ENCODE measurements at regions not wholly inside any gene's neighbourhood (a gene's known extent, or its start where the extent isn't known, plus 50 kb on each side); places are given as distances from the start of the nearest gene placed in this dataset.

DNA sequence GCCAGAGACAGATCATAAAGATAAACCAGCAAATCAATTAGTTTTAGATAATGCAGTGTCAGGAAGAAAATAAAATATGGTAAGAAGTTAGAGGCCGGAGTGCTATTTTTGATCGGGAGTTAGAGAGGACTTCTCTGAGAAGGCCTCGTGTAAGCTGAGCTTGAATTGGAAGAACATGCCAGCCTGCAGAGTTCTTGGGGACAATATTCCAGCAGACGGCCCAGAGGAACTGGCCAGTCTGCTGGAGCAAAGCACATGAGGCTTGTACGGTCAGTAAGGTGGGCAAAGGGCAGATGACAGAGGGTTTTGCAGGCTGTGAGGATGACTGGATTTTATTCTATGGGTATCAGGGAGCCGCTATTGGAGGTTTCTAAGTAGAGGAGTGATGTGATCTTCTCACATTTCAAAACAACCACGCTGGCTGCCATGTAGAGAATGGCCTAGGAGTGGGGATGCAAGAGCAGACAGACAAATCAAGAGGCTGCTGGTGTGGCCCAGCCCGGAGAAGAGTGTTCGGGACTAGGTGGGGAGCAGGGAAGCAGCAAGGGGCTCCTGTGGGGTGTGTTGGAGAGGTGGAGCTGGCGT, 84.0 kb downstream of the HES1 start:
- no peaks in the 10 kb centered on the region for H3K36me3 ChIP-seq (ENCODE audit: control insufficient read depth, insufficient read depth, low read length, severe bottlenecking)
- H3K9me3 ChIP-seq (ENCODE audit: control insufficient read depth, low read length): no peaks in the 10 kb centered on the region
- H3K4me3 ChIP-seq (ENCODE audit: low read length): no peak overlapping the region
- H3K4me1 ChIP-seq (ENCODE audit: control insufficient read depth, insufficient read depth, low read length): no peaks in the 10 kb centered on the region
- no peak for DNase-seq (ENCODE audit: low read depth)
- H3K27me3 ChIP-seq (replicated peaks; ENCODE audit: control insufficient read depth, insufficient read depth, low read length): peaks cover 31% of the 10 kb centered on the region
- H3K9ac ChIP-seq (ENCODE audit: low read length): no peak overlapping the region

DNA sequence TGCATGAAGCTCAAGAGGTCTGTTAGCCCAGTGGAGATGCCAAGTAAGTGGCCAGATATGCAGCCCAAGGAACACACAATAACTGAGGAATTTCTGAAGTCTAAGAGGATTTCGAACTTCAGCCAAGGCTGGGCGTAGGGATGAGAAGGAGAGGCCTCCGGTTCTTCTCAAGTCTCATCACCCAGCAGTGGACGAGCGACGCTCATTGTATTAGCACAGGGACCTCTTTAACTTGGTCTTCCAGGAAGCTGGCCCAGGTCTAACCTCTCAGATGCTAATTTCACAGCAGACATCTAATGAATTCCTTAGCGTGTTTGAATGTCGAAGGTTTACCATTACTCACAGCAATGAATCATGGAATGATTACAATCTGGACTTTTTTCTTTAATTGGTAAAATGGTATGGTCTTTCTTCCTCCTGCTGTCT, 85.0 kb downstream of the HES1 start:
- no peaks in the 10 kb centered on the region for H3K4me1 ChIP-seq (ENCODE audit: control insufficient read depth, insufficient read depth, low read length)
- H3K9ac ChIP-seq (ENCODE audit: low read length): no peak overlapping the region
- H3K9me3 ChIP-seq (ENCODE audit: control insufficient read depth, low read length): no peaks in the 10 kb centered on the region
- DNase-seq (ENCODE audit: low read depth): no peak
- no peaks in the 10 kb centered on the region for H3K36me3 ChIP-seq (ENCODE audit: control insufficient read depth, insufficient read depth, low read length, severe bottlenecking)
- H3K27me3 ChIP-seq (replicated peaks; ENCODE audit: control insufficient read depth, insufficient read depth, low read length): peaks cover 41% of the 10 kb centered on the region
- H3K4me3 ChIP-seq (ENCODE audit: low read length): no peak overlapping the region

DNA sequence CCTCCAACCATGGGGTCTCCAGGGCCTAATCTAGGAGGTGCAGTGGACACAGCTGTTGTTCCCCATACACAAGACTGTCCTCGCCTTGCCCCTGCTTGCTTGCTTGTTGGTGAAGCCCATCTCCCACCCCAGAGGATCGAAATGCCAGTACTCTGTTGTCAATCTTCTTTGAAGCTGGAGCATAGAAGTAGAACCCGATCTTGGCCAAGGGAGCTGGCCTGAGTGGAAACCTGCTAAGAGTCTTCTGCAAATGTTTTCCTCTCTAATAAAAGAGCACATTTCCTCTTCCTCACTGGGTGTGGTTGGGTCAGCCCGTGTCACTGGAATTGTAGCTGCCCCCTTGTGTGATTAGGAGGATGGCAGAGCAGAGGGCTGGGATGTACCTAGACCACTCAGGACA, 85.4 kb downstream of the HES1 start:
- no peak overlapping the region for H3K9ac ChIP-seq (ENCODE audit: low read length)
- no peaks in the 10 kb centered on the region for H3K36me3 ChIP-seq (ENCODE audit: control insufficient read depth, insufficient read depth, low read length, severe bottlenecking)
- H3K27me3 ChIP-seq (replicated peaks; ENCODE audit: control insufficient read depth, insufficient read depth, low read length): peaks cover 45% of the 10 kb centered on the region
- DNase-seq (ENCODE audit: low read depth): no peak
- H3K4me3 ChIP-seq (ENCODE audit: low read length): no peak overlapping the region
- H3K4me1 ChIP-seq (ENCODE audit: control insufficient read depth, insufficient read depth, low read length): no peaks in the 10 kb centered on the region
- H3K9me3 ChIP-seq (ENCODE audit: control insufficient read depth, low read length): no peaks in the 10 kb centered on the region

DNA sequence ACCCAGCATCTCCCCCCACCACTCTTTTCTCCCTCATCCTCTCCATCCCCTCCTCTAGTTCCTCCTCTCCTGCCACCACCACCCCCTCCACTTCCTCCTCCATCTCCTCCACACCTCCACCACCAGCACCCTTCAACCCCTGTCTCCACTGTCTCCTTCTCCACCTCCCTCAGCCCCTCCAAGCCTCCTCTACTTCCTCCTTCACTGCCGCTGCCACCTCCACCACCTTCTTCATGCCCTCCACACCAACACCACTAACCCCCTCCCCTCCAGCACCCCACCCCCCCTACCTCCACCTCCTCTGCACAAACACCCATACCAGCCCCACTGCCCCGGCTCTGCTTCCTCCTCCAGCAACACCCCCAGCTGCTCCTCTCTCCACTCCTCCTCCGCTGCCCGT, 88.0 kb downstream of the HES1 start:
- Histone ChIP-seq H3K27me3 (replicated peaks; ENCODE audit: control insufficient read depth, insufficient read depth, low read length) (peaks cover 52% of the 10 kb centered on the region), H3K4me3 (ENCODE audit: low read length) (no peak overlapping the region), H3K36me3 (ENCODE audit: control insufficient read depth, insufficient read depth, low read length, severe bottlenecking) (no peaks in the 10 kb centered on the region), H3K9me3 (ENCODE audit: control insufficient read depth, low read length) (no peaks in the 10 kb centered on the region), H3K9ac (ENCODE audit: low read length) (no peak overlapping the region), H3K4me1 (ENCODE audit: control insufficient read depth, insufficient read depth, low read length) (no peaks in the 10 kb centered on the region)
- no peak for DNase-seq (ENCODE audit: low read depth)

DNA sequence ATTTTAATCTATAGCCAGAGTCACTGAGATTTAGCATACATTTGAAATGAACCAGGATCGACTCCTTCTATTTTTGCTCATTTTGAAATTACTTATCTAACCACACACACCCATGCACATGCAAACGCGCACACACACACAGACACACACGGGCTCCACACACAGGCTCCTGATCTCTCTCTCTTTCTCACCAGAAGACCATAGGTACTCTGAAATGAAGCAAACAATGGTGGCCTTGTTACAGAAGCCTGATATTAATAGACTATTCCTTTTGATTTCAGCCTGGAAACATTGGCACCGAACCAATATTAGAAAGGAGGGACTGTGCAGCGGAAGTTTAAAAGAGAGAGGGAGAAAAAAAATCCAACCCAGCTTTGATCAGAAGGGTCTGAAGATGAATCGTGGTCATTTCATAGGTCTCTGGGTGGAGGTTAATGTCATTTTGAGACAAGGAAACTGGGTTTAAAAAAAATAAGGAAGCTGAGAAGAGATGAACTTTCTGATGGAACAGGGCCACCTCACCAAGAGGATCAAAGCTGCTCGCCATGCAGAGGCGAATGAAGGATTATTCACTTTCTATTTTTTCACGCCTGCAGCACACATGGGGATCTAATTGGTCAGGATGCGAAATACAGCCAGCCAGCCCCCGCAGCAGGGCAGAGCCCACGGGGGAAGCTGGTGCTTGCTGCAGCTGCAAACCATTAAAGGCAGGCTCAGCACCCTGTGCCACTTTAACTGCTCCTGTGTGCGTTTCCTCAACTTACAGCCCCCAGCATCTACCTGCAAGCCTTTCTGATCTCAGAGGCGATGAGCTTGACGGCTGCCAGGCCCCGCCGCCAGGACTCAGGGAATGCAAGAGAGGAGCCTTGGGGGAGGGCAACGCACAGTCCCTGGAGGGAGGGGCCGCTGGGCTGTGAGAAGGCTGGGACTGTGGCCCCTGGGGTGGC, 88.8 kb downstream of the HES1 start:
- Histone ChIP-seq H3K9me3 (ENCODE audit: control insufficient read depth, low read length) (no peaks in the 10 kb centered on the region), H3K4me1 (ENCODE audit: control insufficient read depth, insufficient read depth, low read length) (no peaks in the 10 kb centered on the region), H3K9ac (ENCODE audit: low read length) (no peak overlapping the region), H3K27me3 (replicated peaks; ENCODE audit: control insufficient read depth, insufficient read depth, low read length) (peaks cover 48% of the 10 kb centered on the region), H3K4me3 (ENCODE audit: low read length) (no peak overlapping the region), H3K36me3 (ENCODE audit: control insufficient read depth, insufficient read depth, low read length, severe bottlenecking) (no peaks in the 10 kb centered on the region)
- no peak for DNase-seq (ENCODE audit: low read depth)

DNA sequence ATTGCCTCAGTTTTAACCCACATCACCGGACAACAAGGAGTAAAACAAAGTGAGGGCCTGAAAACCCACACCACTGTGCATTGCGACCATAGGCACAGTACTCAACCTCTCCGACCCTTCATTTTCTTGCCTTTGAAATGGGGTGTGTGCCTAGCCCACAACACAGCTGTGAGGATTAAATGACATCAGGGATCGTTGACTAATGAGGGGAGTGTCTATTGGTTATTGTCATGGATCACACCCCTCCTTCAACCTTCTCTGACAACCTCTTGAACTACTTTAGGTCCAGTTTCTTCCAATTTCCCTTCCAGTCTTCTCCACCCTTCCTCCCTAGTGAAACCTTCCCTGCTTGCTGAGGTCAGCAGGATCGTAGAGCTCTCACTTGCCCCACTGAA, 89.5 kb downstream of the HES1 start:
- H3K36me3 ChIP-seq (ENCODE audit: control insufficient read depth, insufficient read depth, low read length, severe bottlenecking): no peaks in the 10 kb centered on the region
- peaks cover 48% of the 10 kb centered on the region for H3K27me3 ChIP-seq (replicated peaks; ENCODE audit: control insufficient read depth, insufficient read depth, low read length)
- H3K9me3 ChIP-seq (ENCODE audit: control insufficient read depth, low read length): no peaks in the 10 kb centered on the region
- H3K4me3 ChIP-seq (ENCODE audit: low read length): no peak overlapping the region
- H3K9ac ChIP-seq (ENCODE audit: low read length): no peak overlapping the region
- DNase-seq (ENCODE audit: low read depth): no peak
- H3K4me1 ChIP-seq (ENCODE audit: control insufficient read depth, insufficient read depth, low read length): no peaks in the 10 kb centered on the region

- no peak for DNase-seq (ENCODE audit: low read depth)
- H3K9me3 ChIP-seq (ENCODE audit: control insufficient read depth, low read length): no peaks in the 10 kb centered on the region
- no peaks in the 10 kb centered on the region for H3K36me3 ChIP-seq (ENCODE audit: control insufficient read depth, insufficient read depth, low read length, severe bottlenecking)
- H3K9ac ChIP-seq (ENCODE audit: low read length): no peak overlapping the region
- no peak overlapping the region for H3K4me3 ChIP-seq (ENCODE audit: low read length)
- peaks cover 48% of the 10 kb centered on the region for H3K27me3 ChIP-seq (replicated peaks; ENCODE audit: control insufficient read depth, insufficient read depth, low read length)
- H3K4me1 ChIP-seq (ENCODE audit: control insufficient read depth, insufficient read depth, low read length): no peaks in the 10 kb centered on the region
Observed at GRCh38 chr3:194225988-194226663, 90.2 kb downstream of the HES1 start.

GRCh38 chr3:194231929-194232832, 96.2 kb downstream of the HES1 start:
- H3K9me3 ChIP-seq (ENCODE audit: control insufficient read depth, low read length): peaks cover 3% of the 10 kb centered on the region
- H3K4me1 ChIP-seq (ENCODE audit: control insufficient read depth, insufficient read depth, low read length): no peaks in the 10 kb centered on the region
- no peak for DNase-seq (ENCODE audit: low read depth)
- no peaks in the 10 kb centered on the region for H3K36me3 ChIP-seq (ENCODE audit: control insufficient read depth, insufficient read depth, low read length, severe bottlenecking)
- H3K9ac ChIP-seq (ENCODE audit: low read length): no peak overlapping the region
- H3K4me3 ChIP-seq (ENCODE audit: low read length): no peak overlapping the region
- peaks cover 22% of the 10 kb centered on the region for H3K27me3 ChIP-seq (replicated peaks; ENCODE audit: control insufficient read depth, insufficient read depth, low read length)

DNA sequence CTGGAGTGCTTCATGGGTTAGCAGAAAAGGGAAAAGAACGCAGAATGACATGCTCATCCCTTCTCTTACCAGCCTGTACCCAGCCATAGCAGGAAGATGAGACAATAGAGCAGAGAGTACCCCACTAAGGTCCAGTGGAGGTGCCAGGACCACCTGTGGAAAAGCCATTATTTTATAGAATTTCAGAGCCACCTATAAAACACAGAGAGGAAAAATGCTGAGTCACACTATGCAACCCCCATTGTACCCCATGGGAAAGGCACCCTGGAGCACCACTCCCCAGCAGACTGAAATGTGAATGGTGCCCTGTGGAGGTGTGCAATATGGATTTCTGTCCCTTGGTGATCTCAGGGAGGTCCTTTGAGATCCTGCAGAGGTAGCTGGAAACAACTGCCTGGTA, 97.2 kb downstream of the HES1 start:
- Histone ChIP-seq H3K27me3 (replicated peaks; ENCODE audit: control insufficient read depth, insufficient read depth, low read length) (peaks cover 13% of the 10 kb centered on the region), H3K4me1 (ENCODE audit: control insufficient read depth, insufficient read depth, low read length) (no peaks in the 10 kb centered on the region), H3K36me3 (ENCODE audit: control insufficient read depth, insufficient read depth, low read length, severe bottlenecking) (no peaks in the 10 kb centered on the region), H3K4me3 (ENCODE audit: low read length) (no peak overlapping the region), H3K9me3 (ENCODE audit: control insufficient read depth, low read length) (peaks cover 8% of the 10 kb centered on the region), H3K9ac (ENCODE audit: low read length) (no peak overlapping the region)
- DNase-seq (ENCODE audit: low read depth): no peak

GRCh38 chr3:194235160-194235559, 99.2 kb downstream of the HES1 start:
- H3K4me3 ChIP-seq (ENCODE audit: low read length): no peak overlapping the region
- no peaks in the 10 kb centered on the region for H3K4me1 ChIP-seq (ENCODE audit: control insufficient read depth, insufficient read depth, low read length)
- H3K9ac ChIP-seq (ENCODE audit: low read length): no peak overlapping the region
- peaks cover 8% of the 10 kb centered on the region for H3K9me3 ChIP-seq (ENCODE audit: control insufficient read depth, low read length)
- H3K36me3 ChIP-seq (ENCODE audit: control insufficient read depth, insufficient read depth, low read length, severe bottlenecking): no peaks in the 10 kb centered on the region
- peaks cover 9% of the 10 kb centered on the region for H3K27me3 ChIP-seq (replicated peaks; ENCODE audit: control insufficient read depth, insufficient read depth, low read length)
- no peak for DNase-seq (ENCODE audit: low read depth)

Data from adipocyte (in vitro differentiated cells).